Stimulated activated memory B cell treated with anti-CD40 and anti-IgM and Interleukin-4, amounts not matched to agents 10 μg/mL and 1 μg/mL and 100 μg/mL, for 72 hours (primary cell): ENCODE measurements at regions not wholly inside any gene's neighbourhood (a gene's known extent, or its start where the extent isn't known, plus 50 kb on each side); places are given as distances from the start of the nearest gene placed in this dataset.

Source experiments
- ATAC-seq: fragments of 150-1000 bp; cut with Tn5 transposase; 2 replicates; pipeline ENCODE4 v1.10.0; 2021
- H3K27ac Mint-ChIP-seq: one replicate; pipeline ENCODE4 v1.8.0; 2022; ENCODE audit warnings: mild to moderate bottlenecking, mixed read lengths
- H3K27me3 Mint-ChIP-seq: one replicate; pipeline ENCODE4 v1.8.0; 2022; ENCODE audit warnings: mixed read lengths
- H3K36me3 Mint-ChIP-seq: one replicate; pipeline ENCODE4 v1.8.0; 2022; ENCODE audit warnings: mixed read lengths
- H3K4me1 Mint-ChIP-seq: one replicate; pipeline ENCODE4 v1.8.0; 2022; ENCODE audit warnings: mixed read lengths
- H3K4me3 Mint-ChIP-seq: one replicate; pipeline ENCODE4 v1.8.0; 2022; ENCODE audit warnings: mild to moderate bottlenecking, moderate library complexity, mixed read lengths
- H3K9me3 Mint-ChIP-seq: one replicate; pipeline ENCODE4 v1.8.0; 2022; ENCODE audit warnings: mixed read lengths

DNA sequence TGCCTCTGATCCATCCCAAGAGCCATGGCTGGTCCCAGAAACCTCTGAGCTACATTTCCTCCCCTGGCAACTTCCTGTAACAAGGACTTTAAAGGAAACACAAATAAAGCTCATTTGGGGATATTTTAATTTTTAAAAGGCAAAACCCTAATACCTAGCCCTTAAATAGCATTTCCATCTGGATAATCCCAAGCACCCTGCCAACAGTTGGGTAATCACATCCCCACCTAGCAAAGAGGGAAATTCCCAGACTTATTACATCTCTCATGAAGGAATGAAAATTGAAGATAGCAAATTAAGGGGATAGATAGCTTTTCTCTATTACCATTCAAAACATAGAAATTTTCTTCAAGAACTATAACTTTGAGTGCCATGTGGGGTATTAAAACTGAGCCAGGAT, 213.7 kb upstream of the BMP4 start:
- no peaks in the 10 kb centered on the region for H3K4me1 Mint-ChIP-seq
- no peak for ATAC-seq

DNA sequence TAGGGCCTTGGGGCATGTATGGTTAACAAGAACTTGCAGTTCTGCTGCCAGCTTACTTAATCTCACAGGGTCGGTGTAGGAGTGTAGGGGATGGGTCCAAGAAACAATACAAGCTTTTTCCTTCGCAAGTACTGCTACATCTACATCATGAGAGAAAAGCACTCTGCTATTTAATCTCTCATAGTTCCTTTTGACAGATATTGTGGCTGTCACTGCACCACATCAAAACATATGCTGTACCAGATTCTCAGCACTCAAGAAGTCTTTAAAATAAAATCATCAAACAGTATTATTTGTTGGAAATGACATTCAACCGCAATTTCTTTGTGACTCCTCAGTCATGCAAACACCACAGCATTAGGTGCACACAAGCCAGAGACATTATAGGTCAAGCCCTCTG, 215.5 kb upstream of the BMP4 start:
- Mint-ChIP-seq H3K9me3 (no peaks in the 10 kb centered on the region), H3K27me3 (peaks cover 16% of the 10 kb centered on the region), H3K4me3 (no peak overlapping the region), H3K27ac (no peak overlapping the region), H3K36me3 (no peaks in the 10 kb centered on the region), H3K4me1 (no peaks in the 10 kb centered on the region)
- ATAC-seq, result no peak

More for the DNA sequence above, 213.7 kb upstream of the BMP4 start:
- H3K4me3 Mint-ChIP-seq, result no peak overlapping the region
- peaks cover under 1% of the 10 kb centered on the region for H3K27me3 Mint-ChIP-seq
- no peak overlapping the region for H3K27ac Mint-ChIP-seq
- H3K36me3 Mint-ChIP-seq, result no peaks in the 10 kb centered on the region
- H3K9me3 Mint-ChIP-seq, result no peaks in the 10 kb centered on the region

- H3K9me3 Mint-ChIP-seq, result no peaks in the 10 kb centered on the region
- ATAC-seq, result no peak
- H3K4me3 Mint-ChIP-seq, result no peak overlapping the region
- no peak overlapping the region for H3K27ac Mint-ChIP-seq
- H3K36me3 Mint-ChIP-seq, result no peaks in the 10 kb centered on the region
- no peaks in the 10 kb centered on the region for H3K4me1 Mint-ChIP-seq
- H3K27me3 Mint-ChIP-seq, result peaks cover 20% of the 10 kb centered on the region
Measured at GRCh38 chr14:54172562-54172961, 215.9 kb upstream of the BMP4 start.

- ATAC-seq, result no peak
- Mint-ChIP-seq H3K36me3 (no peaks in the 10 kb centered on the region), H3K4me1 (no peaks in the 10 kb centered on the region), H3K4me3 (no peak overlapping the region), H3K27me3 (peaks cover 20% of the 10 kb centered on the region), H3K27ac (no peak overlapping the region), H3K9me3 (no peaks in the 10 kb centered on the region)
Measured at GRCh38 chr14:54173802-54174201, 217.2 kb upstream of the BMP4 start.

- H3K27me3 Mint-ChIP-seq, result peaks cover 20% of the 10 kb centered on the region
- no peak overlapping the region for H3K4me3 Mint-ChIP-seq
- no peaks in the 10 kb centered on the region for H3K4me1 Mint-ChIP-seq
- no peak overlapping the region for H3K27ac Mint-ChIP-seq
- H3K36me3 Mint-ChIP-seq, result no peaks in the 10 kb centered on the region
- H3K9me3 Mint-ChIP-seq, result no peaks in the 10 kb centered on the region
- no peak for ATAC-seq
Measured at GRCh38 chr14:54174457-54174856, 217.8 kb upstream of the BMP4 start.

DNA sequence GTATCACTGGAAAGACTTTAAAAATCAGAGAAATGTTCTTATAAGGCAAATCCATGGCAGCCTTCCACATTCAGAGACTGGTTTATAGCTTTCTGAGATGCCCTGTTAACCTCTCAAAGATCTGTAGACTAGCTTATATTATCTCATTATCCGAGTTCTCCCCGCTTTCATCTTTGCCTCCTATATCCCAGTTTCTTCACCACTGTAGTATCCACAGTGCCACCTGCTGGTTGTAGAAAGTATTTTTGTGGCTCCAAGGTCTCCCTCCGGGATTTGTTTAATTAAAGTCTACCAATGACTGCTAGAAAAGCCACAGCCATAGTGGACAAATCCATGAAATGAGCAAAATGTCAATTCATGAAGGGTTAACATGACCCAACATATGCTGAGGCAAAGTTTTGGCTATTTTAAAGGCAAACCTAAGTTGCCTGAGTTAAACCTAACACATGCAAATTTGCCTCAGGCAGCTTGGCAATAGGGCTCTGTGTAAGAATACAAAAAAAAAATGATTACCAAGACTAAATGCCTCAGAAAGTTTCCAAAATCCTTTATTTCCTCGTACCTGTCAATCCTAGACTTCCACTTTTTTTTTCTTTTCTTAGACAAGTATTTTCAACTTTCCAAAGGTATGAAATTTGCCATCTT, 218.8 kb upstream of the BMP4 start:
- ATAC-seq, result no peak
- Mint-ChIP-seq H3K4me1 (no peaks in the 10 kb centered on the region), H3K9me3 (no peaks in the 10 kb centered on the region), H3K27me3 (peaks cover 20% of the 10 kb centered on the region), H3K36me3 (no peaks in the 10 kb centered on the region), H3K27ac (no peak overlapping the region), H3K4me3 (no peak overlapping the region)

- Mint-ChIP-seq H3K27ac (no peak overlapping the region), H3K4me3 (no peak overlapping the region), H3K27me3 (peaks cover 20% of the 10 kb centered on the region), H3K4me1 (no peaks in the 10 kb centered on the region), H3K9me3 (no peaks in the 10 kb centered on the region), H3K36me3 (no peaks in the 10 kb centered on the region)
- ATAC-seq, result no peak
Measured at GRCh38 chr14:54177019-54177418, 219.8 kb upstream of the CDKN3 start.

DNA sequence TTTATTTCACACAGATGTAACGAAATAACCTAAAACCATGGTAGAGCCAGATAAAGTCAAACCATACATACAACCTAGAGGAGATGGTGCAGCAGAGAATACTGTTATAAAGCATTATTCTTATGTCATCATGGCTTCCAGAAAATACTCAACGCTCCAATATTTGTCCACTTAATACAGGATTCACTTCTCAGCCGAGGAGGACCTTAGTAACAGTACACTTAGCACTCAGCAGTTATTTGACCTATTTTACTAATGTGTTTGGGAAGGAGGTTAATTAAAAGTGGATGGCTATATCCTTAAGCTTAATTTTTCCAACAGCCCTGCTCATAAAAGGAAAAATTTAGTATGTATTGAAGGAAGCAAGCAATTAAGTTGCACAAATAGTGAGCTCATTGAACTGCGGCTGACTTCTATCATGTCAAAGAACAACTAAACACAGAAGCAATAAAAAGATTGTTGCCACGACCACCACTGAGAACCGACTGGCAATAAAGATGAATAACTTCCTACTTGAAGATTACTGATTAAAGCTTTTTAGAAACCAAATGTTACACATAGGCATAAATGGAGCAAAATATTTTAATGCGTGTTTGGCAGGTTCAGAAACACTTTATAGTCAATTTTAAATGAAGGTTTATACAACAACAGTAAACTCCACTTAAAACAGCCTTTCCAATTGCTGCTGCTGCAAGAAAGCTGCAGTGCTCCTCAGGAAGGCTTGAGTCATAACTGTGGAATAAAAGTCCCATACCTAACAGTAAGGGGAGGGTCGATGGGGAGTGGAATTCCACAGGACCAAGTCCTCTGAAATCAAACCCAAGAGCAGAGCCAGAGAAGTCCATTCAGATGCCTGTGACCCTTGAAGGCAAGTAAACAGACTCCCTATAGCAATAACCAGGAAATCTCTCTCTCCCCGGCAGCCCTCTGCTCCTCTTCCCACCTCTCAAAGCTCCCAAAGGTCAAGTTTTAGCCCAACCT, 218.9 kb upstream of the CDKN3 start:
- peaks cover 26% of the 10 kb centered on the region for H3K27me3 Mint-ChIP-seq
- no peaks in the 10 kb centered on the region for H3K36me3 Mint-ChIP-seq
- H3K4me1 Mint-ChIP-seq, result no peaks in the 10 kb centered on the region
- H3K9me3 Mint-ChIP-seq, result no peaks in the 10 kb centered on the region
- H3K27ac Mint-ChIP-seq, result no peak overlapping the region
- no peak for ATAC-seq
- H3K4me3 Mint-ChIP-seq, result no peak overlapping the region

- Mint-ChIP-seq H3K36me3 (no peaks in the 10 kb centered on the region), H3K9me3 (no peaks in the 10 kb centered on the region), H3K4me3 (no peak overlapping the region), H3K27ac (no peak overlapping the region), H3K4me1 (no peaks in the 10 kb centered on the region), H3K27me3 (peaks cover 8% of the 10 kb centered on the region)
- no peak for ATAC-seq
Measured at GRCh38 chr14:54182419-54183045, 214.3 kb upstream of the CDKN3 start.

- H3K4me1 Mint-ChIP-seq, result no peaks in the 10 kb centered on the region
- no peak overlapping the region for H3K27ac Mint-ChIP-seq
- peaks cover 8% of the 10 kb centered on the region for H3K27me3 Mint-ChIP-seq
- no peaks in the 10 kb centered on the region for H3K36me3 Mint-ChIP-seq
- ATAC-seq, result no peak
- H3K9me3 Mint-ChIP-seq, result no peaks in the 10 kb centered on the region
- no peak overlapping the region for H3K4me3 Mint-ChIP-seq
Measured at GRCh38 chr14:54186821-54187763, 209.7 kb upstream of the CDKN3 start.

DNA sequence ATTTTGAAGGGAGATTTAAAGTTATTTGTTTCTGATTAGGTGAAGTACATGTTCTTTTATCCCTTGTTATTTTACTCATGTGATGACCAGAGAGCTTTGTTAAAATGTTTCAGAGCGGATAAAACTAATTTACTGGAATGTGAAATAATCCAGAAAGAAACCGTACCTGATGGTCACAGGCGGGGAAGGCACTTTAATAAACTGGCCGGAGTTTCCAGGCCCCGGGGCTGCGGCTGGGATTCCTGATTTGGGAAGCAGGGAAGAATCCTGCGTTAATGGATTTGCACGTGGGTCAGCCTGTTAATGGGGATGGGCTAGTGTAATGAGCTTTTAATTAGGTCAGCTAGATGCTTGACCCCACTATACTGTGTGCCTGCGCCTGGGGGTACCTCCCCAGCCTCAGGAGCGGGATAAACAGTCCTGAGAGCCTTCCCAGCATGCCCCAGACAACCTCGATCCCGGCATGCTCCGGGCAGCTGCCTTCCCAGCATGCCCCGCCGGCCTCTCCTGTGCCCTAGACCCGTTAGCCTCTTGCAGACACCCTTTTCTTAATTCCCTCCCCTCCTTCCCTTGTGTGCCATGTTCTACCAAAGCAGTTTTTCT, 208.6 kb upstream of the CDKN3 start:
- ATAC-seq, result no peak
- H3K27ac Mint-ChIP-seq, result no peak overlapping the region
- H3K9me3 Mint-ChIP-seq, result no peaks in the 10 kb centered on the region
- H3K27me3 Mint-ChIP-seq, result no peaks in the 10 kb centered on the region
- H3K4me3 Mint-ChIP-seq, result no peak overlapping the region
- H3K4me1 Mint-ChIP-seq, result no peaks in the 10 kb centered on the region
- H3K36me3 Mint-ChIP-seq, result no peaks in the 10 kb centered on the region

GRCh38 chr14:54189333-54189732, 207.5 kb upstream of the CDKN3 start:
- H3K4me3 Mint-ChIP-seq, result no peak overlapping the region
- no peaks in the 10 kb centered on the region for H3K4me1 Mint-ChIP-seq
- H3K27me3 Mint-ChIP-seq, result no peaks in the 10 kb centered on the region

DNA sequence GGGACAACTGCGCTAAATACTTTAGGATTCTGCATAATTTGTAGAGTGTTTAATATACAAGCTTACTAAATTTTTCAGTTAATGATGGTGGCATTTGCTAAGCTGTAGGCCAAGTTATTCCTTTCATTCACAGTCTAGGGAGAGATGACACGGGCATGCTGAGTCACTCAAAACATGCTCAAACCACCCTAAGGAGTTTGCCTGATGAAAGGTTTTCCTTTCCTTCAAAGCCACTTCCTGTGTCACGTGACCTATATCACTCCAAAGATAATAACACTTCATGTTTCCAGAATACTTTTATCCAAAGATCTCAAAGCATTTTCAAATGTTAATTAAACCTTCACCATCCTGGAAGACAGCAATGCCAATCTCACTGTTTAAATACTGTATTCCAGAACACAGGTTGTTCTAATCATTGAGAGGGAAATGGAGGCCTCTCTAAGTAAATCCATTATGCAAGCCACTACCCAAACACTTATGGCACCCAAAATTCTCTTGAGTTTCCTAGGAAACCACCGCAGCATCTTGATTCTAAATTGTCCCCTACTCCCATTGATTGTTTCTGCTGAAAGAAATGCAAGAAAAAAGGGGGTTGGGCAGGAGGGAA, 207.0 kb upstream of the CDKN3 start:
- no peak overlapping the region for H3K27ac Mint-ChIP-seq
- no peaks in the 10 kb centered on the region for H3K4me1 Mint-ChIP-seq
- H3K27me3 Mint-ChIP-seq, result no peaks in the 10 kb centered on the region
- H3K9me3 Mint-ChIP-seq, result no peaks in the 10 kb centered on the region
- no peaks in the 10 kb centered on the region for H3K36me3 Mint-ChIP-seq
- ATAC-seq, result no peak
- H3K4me3 Mint-ChIP-seq, result no peak overlapping the region

More at GRCh38 chr14:54189333-54189732, 207.5 kb upstream of the CDKN3 start:
- Mint-ChIP-seq H3K36me3 (no peaks in the 10 kb centered on the region), H3K27ac (no peak overlapping the region), H3K9me3 (no peaks in the 10 kb centered on the region)
- no peak for ATAC-seq

DNA sequence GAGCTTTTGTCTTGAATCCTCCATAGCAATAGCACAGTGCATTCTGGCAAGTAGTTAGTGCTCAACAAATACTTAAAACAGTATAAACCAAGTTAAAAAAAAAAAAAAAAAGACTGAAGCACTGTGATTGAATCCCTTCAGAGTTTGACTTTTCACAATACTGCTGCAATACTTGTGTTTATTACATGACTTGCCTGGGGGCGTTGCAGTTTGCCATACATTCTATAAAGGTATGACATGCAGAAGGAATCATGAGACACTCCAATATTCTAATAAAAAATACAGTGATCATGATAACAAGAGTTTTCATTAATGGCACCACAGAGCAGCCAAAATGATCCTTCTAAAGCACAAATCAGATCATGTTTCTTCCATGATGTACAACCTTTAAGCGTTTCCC, 205.0 kb upstream of the CDKN3 start:
- no peak overlapping the region for H3K27ac Mint-ChIP-seq
- H3K36me3 Mint-ChIP-seq, result no peaks in the 10 kb centered on the region
- H3K4me1 Mint-ChIP-seq, result no peaks in the 10 kb centered on the region
- H3K9me3 Mint-ChIP-seq, result no peaks in the 10 kb centered on the region
- no peak overlapping the region for H3K4me3 Mint-ChIP-seq
- H3K27me3 Mint-ChIP-seq, result no peaks in the 10 kb centered on the region
- no peak for ATAC-seq
